Activated CD4-positive, alpha-beta T cell treated with anti-CD3 and anti-CD28 coated beads, Interleukin-2, Interleukin-6, amounts not matched to agents 100 ng/mL and 50 ng/mL, durations not matched to agents 16 hours and 8 hours (primary cell): ENCODE measurements at regions not wholly inside any gene's neighbourhood (a gene's known extent, or its start where the extent isn't known, plus 50 kb on each side); places are given as distances from the start of the nearest gene placed in this dataset.
"Not testable (repeated sequence)": the region's sequence is repeated elsewhere in the genome, so short reads cannot be mapped to it uniquely, and the experiment has no call there.

Experiments used
- DNase-seq: peaks from one replicate; pipeline ENCODE4 v3.0.0-alpha.2; 2020

- DNase-seq: no peak
Observed at GRCh38 chrX:10972706-10973105, 138.4 kb upstream of the HCCS start.

- DNase-seq: no peak
Observed at GRCh38 chrX:10974920-10975319, 136.2 kb upstream of the HCCS start.

- no peak for DNase-seq
Observed at GRCh38 chrX:10979956-10980355, 131.2 kb upstream of the HCCS start.

- no peak for DNase-seq
Observed at GRCh38 chrX:10981506-10981905, 129.6 kb upstream of the HCCS start.

GRCh38 chrX:10983526-10983925 lies 127.6 kb upstream of the HCCS start:
- no peak for DNase-seq

- no peak for DNase-seq
Observed at GRCh38 chrX:10984213-10984612, 126.9 kb upstream of the HCCS start.

- no peak for DNase-seq
Observed at GRCh38 chrX:10986616-10987015, 124.5 kb upstream of the HCCS start.

- no peak for DNase-seq
Observed at GRCh38 chrX:10988653-10989052, 122.5 kb upstream of the HCCS start.

GRCh38 chrX:10989386-10989785 lies 121.7 kb upstream of the HCCS start:
- no peak for DNase-seq

GRCh38 chrX:10990418-10990817 lies 120.7 kb upstream of the HCCS start:
- DNase-seq: no peak

GRCh38 chrX:10990976-10991375 lies 120.2 kb upstream of the HCCS start:
- no peak for DNase-seq

- no peak for DNase-seq
Observed at GRCh38 chrX:10992110-10992509, 119.0 kb upstream of the HCCS start.

GRCh38 chrX:11007076-11007475 lies 104.1 kb upstream of the HCCS start:
- DNase-seq: not testable (repeated sequence)

GRCh38 chrX:11010476-11010875 lies 100.7 kb upstream of the HCCS start:
- DNase-seq: no peak

- DNase-seq: no peak
Observed at GRCh38 chrX:11016728-11017127, 94.4 kb upstream of the HCCS start.

- not testable (repeated sequence) for DNase-seq
Observed at GRCh38 chrX:11022588-11022987, 88.5 kb upstream of the HCCS start.

GRCh38 chrX:11039926-11040325 lies 71.2 kb upstream of the HCCS start:
- no peak for DNase-seq

- no peak for DNase-seq
Observed at GRCh38 chrX:11040405-11040804, 70.7 kb upstream of the HCCS start.

- DNase-seq: no peak
Observed at GRCh38 chrX:11040996-11041395, 70.1 kb upstream of the HCCS start.

- no peak for DNase-seq
Observed at GRCh38 chrX:11050013-11050412, 61.1 kb upstream of the HCCS start.

- DNase-seq: no peak
Observed at GRCh38 chrX:11053351-11053750, 57.8 kb upstream of the HCCS start.

GRCh38 chrX:11056322-11057176 lies 54.6 kb upstream of the HCCS start:
- DNase-seq: no peak

- no peak for DNase-seq
Observed at GRCh38 chrX:11059933-11060332, 51.2 kb upstream of the HCCS start.
